H9 (cell line): ENCODE measurements at regions not wholly inside any gene's neighbourhood (a gene's known extent, or its start where the extent isn't known, plus 50 kb on each side); places are given as distances from the start of the nearest gene placed in this dataset.

ENCODE experiments used
- DNase-seq: peaks from one replicate; pipeline ENCODE4 v3.0.0-alpha.2; 2017
- H2AFZ ChIP-seq: one replicate; pipeline ENCODE4 v1.6.1; 2013; ENCODE audit warnings: mild to moderate bottlenecking, low read length, control low read depth, moderate library complexity
- H2AK5ac ChIP-seq: 2 replicates; pipeline ENCODE4 v1.6.1; 2013; ENCODE audit warnings: low read length, control low read depth, mixed read lengths; ENCODE audit not compliant: insufficient read length
- H2BK120ac ChIP-seq: one replicate; pipeline ENCODE4 v1.6.1; 2013; ENCODE audit warnings: low read depth, mild to moderate bottlenecking, low read length, control low read depth, inconsistent platforms; ENCODE audit not compliant: poor library complexity, severe bottlenecking
- H2BK12ac ChIP-seq: 2 replicates; pipeline ENCODE4 v1.6.1; 2013; ENCODE audit warnings: low read length, control low read depth, mixed read lengths, low read depth; ENCODE audit not compliant: insufficient read length
- H2BK15ac ChIP-seq: 2 replicates; pipeline ENCODE4 v1.6.1; 2013; ENCODE audit warnings: low read depth, low read length, control low read depth
- H2BK20ac ChIP-seq: one replicate; pipeline ENCODE4 v1.6.1; 2013; ENCODE audit warnings: low read depth, mild to moderate bottlenecking, low read length, control low read depth, inconsistent platforms; ENCODE audit not compliant: poor library complexity, severe bottlenecking
- H2BK5ac ChIP-seq: 2 replicates; pipeline ENCODE4 v1.6.1; 2013; ENCODE audit warnings: low read length, control low read depth, mixed read lengths; ENCODE audit not compliant: insufficient read length
- H3K14ac ChIP-seq: 2 replicates; pipeline ENCODE4 v1.6.1; 2013; ENCODE audit warnings: low read length, control low read depth; ENCODE audit not compliant: insufficient read depth
- H3K18ac ChIP-seq: 2 replicates; pipeline ENCODE4 v1.6.1; 2013; ENCODE audit warnings: low read depth, mild to moderate bottlenecking, mixed read lengths, low read length, control low read depth; ENCODE audit not compliant: insufficient read length
- H3K23ac ChIP-seq: 2 replicates; pipeline ENCODE4 v1.6.1; 2013; ENCODE audit warnings: low read length, control low read depth, mixed read lengths, low read depth; ENCODE audit not compliant: insufficient read length
- H3K23me2 ChIP-seq: 2 replicates; pipeline ENCODE4 v1.6.1; 2013; ENCODE audit warnings: low read depth, mild to moderate bottlenecking, mixed read lengths, low read length, control low read depth; ENCODE audit not compliant: insufficient read length, poor library complexity, severe bottlenecking
- H3K27ac ChIP-seq: 2 replicates; pipeline ENCODE4 v1.5.1; 2013; ENCODE audit warnings: low read length, control low read depth, mixed read lengths, low read depth; ENCODE audit not compliant: insufficient read length
- H3K27me3 ChIP-seq: 2 replicates; pipeline ENCODE4 v1.6.1; 2013; ENCODE audit warnings: low read length, control low read depth, inconsistent platforms; ENCODE audit not compliant: insufficient read depth
- H3K4ac ChIP-seq: 2 replicates; pipeline ENCODE4 v1.6.1; 2013; ENCODE audit warnings: low read depth, mild to moderate bottlenecking, control low read depth, inconsistent platforms, low read length, moderate library complexity
- H3K4me1 ChIP-seq: 2 replicates; pipeline ENCODE4 v1.6.1; 2013; ENCODE audit warnings: low read length, control low read depth, inconsistent platforms; ENCODE audit not compliant: insufficient read depth
- H3K4me2 ChIP-seq: 2 replicates; pipeline ENCODE4 v1.6.1; 2013; ENCODE audit warnings: low read length, control low read depth, mixed read lengths; ENCODE audit not compliant: insufficient read length, insufficient read depth
- H3K56ac ChIP-seq: 2 replicates; pipeline ENCODE4 v1.6.1; 2013; ENCODE audit warnings: low read depth, mild to moderate bottlenecking, mixed read lengths, low read length, control low read depth; ENCODE audit not compliant: insufficient read length
- H3K79me1 ChIP-seq: 2 replicates; pipeline ENCODE4 v1.6.1; 2013; ENCODE audit warnings: low read depth, mild to moderate bottlenecking, moderate library complexity, low read length, control low read depth, inconsistent platforms; ENCODE audit not compliant: insufficient read depth, poor library complexity, severe bottlenecking
- H3K79me2 ChIP-seq: 2 replicates; pipeline ENCODE4 v1.6.1; 2013; ENCODE audit warnings: low read length, control low read depth, inconsistent platforms; ENCODE audit not compliant: insufficient read depth
- H3K9ac ChIP-seq: 2 replicates; pipeline ENCODE4 v1.6.1; 2013; ENCODE audit warnings: low read length, control low read depth, mixed read lengths; ENCODE audit not compliant: insufficient read length; ENCODE audit errors: extremely low read depth
- H3K9me3 ChIP-seq: one replicate; pipeline ENCODE4 v1.6.1; 2013; ENCODE audit warnings: low read depth, low read length, inconsistent platforms; ENCODE audit not compliant: control insufficient read depth
- H3T11ph ChIP-seq: one replicate; pipeline ENCODE4 v1.6.1; 2013; ENCODE audit warnings: mild to moderate bottlenecking, low read length, control low read depth, inconsistent platforms
- H4K20me1 ChIP-seq: one replicate; pipeline ENCODE4 v1.6.1; 2013; ENCODE audit not compliant: control insufficient read depth, insufficient read length, insufficient read depth
- H4K5ac ChIP-seq: 2 replicates; pipeline ENCODE4 v1.6.1; 2013; ENCODE audit warnings: low read depth, mild to moderate bottlenecking, mixed read lengths, low read length, control low read depth; ENCODE audit not compliant: insufficient read length
- H4K8ac ChIP-seq: replicated peaks from 2 replicates; pipeline ENCODE4 v1.6.1; 2013; ENCODE audit warnings: low read length, control low read depth, mixed read lengths, low read depth; ENCODE audit not compliant: insufficient read length
- H4K91ac ChIP-seq: 2 replicates; pipeline ENCODE4 v1.6.1; 2013; ENCODE audit warnings: low read depth, mild to moderate bottlenecking, moderate library complexity, mixed read lengths, low read length, control low read depth; ENCODE audit not compliant: insufficient read length
- H3K27ac Mint-ChIP-seq, 3 experiments: 2 replicates in 2 of 3; 3 replicates in 1 of 3; pipeline ENCODE4 v1.8.0; 2020 to 2021; ENCODE audit warnings: mixed read lengths in 3 of 3, mild to moderate bottlenecking in 1 of 3, moderate library complexity in 1 of 3
- H3K27me3 Mint-ChIP-seq: 2 replicates; pipeline ENCODE4 v1.8.0; 2021; ENCODE audit warnings: low read depth, mild to moderate bottlenecking, moderate library complexity, mixed read lengths
- H3K36me3 Mint-ChIP-seq, 3 experiments: 2 replicates in 2 of 3; 3 replicates in 1 of 3; pipeline ENCODE4 v1.8.0; 2020 to 2021; ENCODE audit warnings: low read depth in 3 of 3, mixed read lengths in 3 of 3; ENCODE audit not compliant: insufficient read depth in 1 of 3
- H3K4me1 Mint-ChIP-seq, 2 experiments: 2 replicates each; pipeline ENCODE4 v1.8.0; 2020; ENCODE audit warnings: mixed read lengths in 2 of 2
- H3K4me3 Mint-ChIP-seq, 2 experiments: 2 replicates in 1 of 2; 3 replicates in 1 of 2; pipeline ENCODE4 v1.8.0; 2020 to 2021; ENCODE audit warnings: mild to moderate bottlenecking in 2 of 2, mixed read lengths in 2 of 2, moderate library complexity in 1 of 2
- H3K9me3 Mint-ChIP-seq, 2 experiments: 2 replicates in 1 of 2; 3 replicates in 1 of 2; pipeline ENCODE4 v1.8.0; 2020; ENCODE audit warnings: mild to moderate bottlenecking in 2 of 2, mixed read lengths in 2 of 2, moderate library complexity in 1 of 2
- CTCF ChIP-seq: fragments of 200-600 bp; sonication (generic); conservative IDR thresholded peaks from 3 replicates; pipeline ENCODE4 v1.8.0; 2021; ENCODE audit warnings: antibody characterized with exemption, mild to moderate bottlenecking
- WGBS: extraction: QIAGEN DNeasy Blood & Tissue Kit; methylation state at CpG from one replicate; pipeline ENCODE4 v1.1.7; 2013; ENCODE audit warnings: missing lambda C conversion rate, low lambda C conversion rate, mixed read lengths; ENCODE audit not compliant: insufficient read length; ENCODE audit errors: extremely low coverage; 5-methylcytosine and 5-hydroxymethylcytosine counted together

GRCh38 chr10:9825491-9826018, 1192.1 kb upstream of the CELF2 start:
- Histone ChIP-seq H3K14ac (no peak overlapping the region), H3K4me2 (no peak overlapping the region), H3K9me3 (no peaks in the 10 kb centered on the region), H3K79me1 (no peaks in the 10 kb centered on the region), H3K9ac (no peak overlapping the region), H3K23ac (no peak overlapping the region), H3K4me1 (peaks cover 3% of the 10 kb centered on the region; the same call in 1 of the 2 replicates), H4K91ac (no peak overlapping the region), H4K20me1 (no peaks in the 10 kb centered on the region), H2BK120ac (no peak overlapping the region), H2AFZ (peak overlapping the region; percentile 73), H4K8ac (no peak overlapping the region), H4K5ac (no peak overlapping the region), H3K4ac (no peak overlapping the region), H3K79me2 (no peaks in the 10 kb centered on the region), H3K18ac (no peak overlapping the region), H3K27me3 (no peaks in the 10 kb centered on the region), H3K27ac (no peak overlapping the region), H2BK15ac (no peak overlapping the region), H2BK12ac (no peak overlapping the region), H2BK20ac (no peak overlapping the region), H2AK5ac (no peak overlapping the region), H3K23me2 (no peaks in the 10 kb centered on the region), H3T11ph (no peak overlapping the region), H2BK5ac (no peak overlapping the region), H3K56ac (no peak overlapping the region)
- Mint-ChIP-seq H3K4me3 (no peak overlapping the region), H3K36me3 (no peaks in the 10 kb centered on the region), H3K27ac (peak overlapping the region in 1 of 3 experiments; percentile 65; a peak in 2 of 7 replicates), H3K9me3 (no peaks in the 10 kb centered on the region), H3K27me3 (no peaks in the 10 kb centered on the region), H3K4me1 (peaks cover 6 to 7% of the 10 kb centered on the region in 2 experiments; a peak in 2 of 4 replicates)
- no peak for TF ChIP-seq CTCF
- no peak for DNase-seq
- whole genome bisulfite sequencing, result no CpG with 5 or more reads among the region's 8 CpGs
